SK-N-SH (cell line): ENCODE measurements at regions not wholly inside any gene's neighbourhood (a gene's known extent, or its start where the extent isn't known, plus 50 kb on each side); places are given as distances from the start of the nearest gene placed in this dataset.

Experiments
- CTCF ChIA-PET: fragments of 300-600, 350-600 bp; formaldehyde crosslinking; extraction: SDS; loops from one replicate; lab custom pipeline; 2021; lab: Yijun Ruan, JAX
- POLR2A ChIA-PET: fragments of 350-600 bp; sonication (Branson Sonifier 250); formaldehyde crosslinking; extraction: SDS; loops from one replicate; lab custom pipeline; 2020; ENCODE audit warnings: antibody characterized with exemption, inconsistent platforms; lab: Yijun Ruan, JAX
- DNase-seq: peaks from one replicate; pipeline ENCODE4 v3.0.0; 2012
- H2AFZ ChIP-seq: fragments of 200-600 bp; sonication (generic); 2 replicates; pipeline ENCODE4 v1.8.1; 2016; ENCODE audit warnings: antibody characterized with exemption, mild to moderate bottlenecking, low read depth
- H3F3A ChIP-seq: fragments of 200-600 bp; sonication (generic); replicated peaks from 2 replicates; pipeline ENCODE3; 2016; ENCODE audit warnings: antibody characterized with exemption, mild to moderate bottlenecking; ENCODE audit not compliant: insufficient read depth
- H3K27ac ChIP-seq, 2 experiments: fragments of 200-500 bp in 1 of 2; fragments of 200-600 bp in 1 of 2; sonication (Bioruptor generic) in 1 of 2; sonication (generic), shearing (Covaris generic) in 1 of 2; 2 replicates each; pipeline versions ENCODE4 v1.5.1 to v1.6.1; 2014 to 2016; ENCODE audit warnings: low read depth in 2 of 2, inconsistent platforms in 1 of 2, low read length in 1 of 2, mild to moderate bottlenecking in 1 of 2, mixed read lengths in 1 of 2
- H3K27me3 ChIP-seq: fragments of 200-600 bp; sonication (generic), shearing (Covaris generic); 2 replicates; pipeline ENCODE4 v1.6.1; 2016; ENCODE audit warnings: mixed run types; ENCODE audit not compliant: insufficient read depth
- H3K36me3 ChIP-seq, 2 experiments: fragments of 200-500 bp in 1 of 2; fragments of 200-600 bp in 1 of 2; sonication (Bioruptor generic) in 1 of 2; sonication (generic) in 1 of 2; replicated peaks in 1 of 2; 2 replicates each; pipeline versions ENCODE3 to v1.5.1; 2014 to 2016; ENCODE audit warnings: low read length in 1 of 2, mild to moderate bottlenecking in 1 of 2; ENCODE audit not compliant: insufficient read depth in 2 of 2, control insufficient read depth in 1 of 2
- H3K4me1 ChIP-seq, 2 experiments: fragments of 200-500 bp in 1 of 2; fragments of 200-600 bp in 1 of 2; sonication (Bioruptor generic) in 1 of 2; sonication (generic), shearing (Covaris generic) in 1 of 2; 2 replicates each; pipeline versions ENCODE4 v1.5.1 to v1.6.1; 2014 to 2016; ENCODE audit warnings: low read depth in 1 of 2, low read length in 1 of 2, mixed run types in 1 of 2; ENCODE audit not compliant: insufficient read depth in 2 of 2, control insufficient read depth in 1 of 2
- H3K4me2 ChIP-seq: fragments of 200-600 bp; sonication (generic), shearing (Covaris generic); 2 replicates; pipeline ENCODE4 v1.6.1; 2017; ENCODE audit warnings: mixed run types
- H3K4me3 ChIP-seq, 2 experiments: fragments of 200-500 bp in 1 of 2; fragments of 200-600 bp in 1 of 2; sonication (Bioruptor generic) in 1 of 2; sonication (generic), shearing (Covaris generic) in 1 of 2; 2 replicates each; pipeline versions ENCODE4 v1.5.1 to v1.8.1; 2014 to 2016; ENCODE audit warnings: low read depth in 2 of 2, inconsistent platforms in 1 of 2, low read length in 1 of 2, mild to moderate bottlenecking in 1 of 2, mixed read lengths in 1 of 2, moderate library complexity in 1 of 2
- H3K79me2 ChIP-seq: fragments of 200-600 bp; sonication (generic); 2 replicates; pipeline ENCODE4 v1.8.1; 2017; ENCODE audit warnings: mild to moderate bottlenecking; ENCODE audit not compliant: insufficient read depth
- H3K9ac ChIP-seq: fragments of 200-600 bp; sonication (generic); 2 replicates; pipeline ENCODE4 v1.6.1; 2017; ENCODE audit warnings: mixed run types
- H3K9me2 ChIP-seq: fragments of 200-600 bp; sonication (generic); 2 replicates; pipeline ENCODE4 v1.6.1; 2017; ENCODE audit warnings: mixed run types
- H3K9me3 ChIP-seq: fragments of 200-600 bp; sonication (generic); 2 replicates; pipeline ENCODE4 v1.6.1; 2017; ENCODE audit warnings: mixed run types, mild to moderate bottlenecking, moderate library complexity
- H4K20me1 ChIP-seq: fragments of 200-600 bp; sonication (generic); 2 replicates; pipeline ENCODE4 v1.6.1; 2017; ENCODE audit warnings: mild to moderate bottlenecking, mixed run types; ENCODE audit not compliant: insufficient read depth
- CHD2 ChIP-seq: fragments of 150-350 bp; IDR thresholded peaks from 2 replicates; pipeline ENCODE4 v1.6.1; 2018; ENCODE audit warnings: low read length; ENCODE audit not compliant: partially characterized antibody
- CTCF ChIP-seq: fragments of 200-600 bp; sonication (generic); IDR thresholded peaks from 2 replicates; pipeline ENCODE4 v1.6.1; 2017; ENCODE audit warnings: antibody characterized with exemption, mild to moderate bottlenecking, moderate library complexity
- EP300 ChIP-seq, 2 experiments: IDR thresholded peaks; 2 replicates each; pipeline versions ENCODE4 v1.4.0 to v1.6.1; 2012; ENCODE audit warnings: borderline replicate concordance in 1 of 2, low read depth in 1 of 2, low read length in 1 of 2
- EZH2phosphoT487 ChIP-seq: fragments of 200-600 bp; sonication (generic); IDR thresholded peaks from 2 replicates; pipeline ENCODE4 v1.6.1; 2017; ENCODE audit warnings: low read depth, mixed run types, mild to moderate bottlenecking, antibody characterized with exemption, moderate library complexity, borderline replicate concordance
- FOXM1 ChIP-seq: IDR thresholded peaks from 2 replicates; pipeline ENCODE4 v1.4.0; 2012; ENCODE audit warnings: low read depth, mild to moderate bottlenecking
- GABPA ChIP-seq: IDR thresholded peaks from 2 replicates; pipeline ENCODE4 v1.4.0; 2012; ENCODE audit warnings: low read depth, mild to moderate bottlenecking
- IRF3 ChIP-seq: fragments of 150-350 bp; IDR thresholded peaks from 2 replicates; pipeline ENCODE4 v1.6.1; 2016; ENCODE audit warnings: mild to moderate bottlenecking, low read depth, low read length
- JUND ChIP-seq: IDR thresholded peaks from 2 replicates; pipeline ENCODE4 v1.4.0; 2012
- MAX ChIP-seq: IDR thresholded peaks from 2 replicates; pipeline ENCODE4 v1.4.0; 2012; ENCODE audit warnings: low read depth
- MEF2A ChIP-seq: IDR thresholded peaks from 2 replicates; pipeline ENCODE4 v1.4.0; 2012; ENCODE audit warnings: low read depth, borderline replicate concordance
- NFIC ChIP-seq: IDR thresholded peaks from 2 replicates; pipeline ENCODE4 v1.4.0; 2012; ENCODE audit warnings: borderline replicate concordance
- NRF1 ChIP-seq: IDR thresholded peaks from 2 replicates; pipeline ENCODE4 v1.6.1; 2012; ENCODE audit warnings: low read depth, mild to moderate bottlenecking, low read length
- PBX3 ChIP-seq: IDR thresholded peaks from 2 replicates; pipeline ENCODE4; 2012
- REST ChIP-seq: IDR thresholded peaks from 2 replicates; pipeline ENCODE4 v1.6.1; 2012; ENCODE audit warnings: mild to moderate bottlenecking, low read depth, low read length, moderate library complexity
- SIN3A ChIP-seq: IDR thresholded peaks from 2 replicates; pipeline ENCODE4 v1.6.1; 2012; ENCODE audit warnings: low read depth, mild to moderate bottlenecking, low read length, moderate library complexity, borderline replicate concordance
- SMC3 ChIP-seq: IDR thresholded peaks from 2 replicates; pipeline ENCODE4 v1.6.1; 2012; ENCODE audit warnings: low read depth, low read length, improper control_type of control experiment
- TCF12 ChIP-seq: IDR thresholded peaks from 2 replicates; pipeline ENCODE4 v1.4.0; 2012
- TEAD4 ChIP-seq: IDR thresholded peaks from 2 replicates; pipeline ENCODE4 v1.4.0; 2012; ENCODE audit warnings: mild to moderate bottlenecking, borderline replicate concordance; ENCODE audit not compliant: insufficient read depth
- USF2 ChIP-seq: fragments of 150-350 bp; IDR thresholded peaks from 2 replicates; pipeline ENCODE4 v1.6.1; 2017; ENCODE audit warnings: antibody characterized with exemption, low read length, low read depth, borderline replicate concordance
- ZBTB33 ChIP-seq: IDR thresholded peaks from 2 replicates; pipeline ENCODE4 v1.4.0; 2012; ENCODE audit warnings: low read depth, borderline replicate concordance
- WGBS: methylation state at CpG from one replicate; pipeline ENCODE4 v1.1.6; 2017; ENCODE audit warnings: low lambda C conversion rate; 5-methylcytosine and 5-hydroxymethylcytosine counted together

- TF ChIP-seq TEAD4 (no peak), PBX3 (no peak), MAX (no peak), NRF1 (no peak), MEF2A (no peak), SIN3A (no peak), IRF3 (no peak), FOXM1 (no peak), NFIC (no peak), EP300 (IDR thresholded peaks at IDR 0.05; ENCODE audit: borderline replicate concordance in 1 of 2, low read depth in 1 of 2, low read length in 1 of 2) (no peak), USF2 (no peak), CTCF (no peak), JUND (no peak), CHD2 (no peak), ZBTB33 (no peak), EZH2phosphoT487 (no peak), SMC3 (no peak), GABPA (no peak), TCF12 (no peak), REST (no peak)
- TF ChIP-seq, all 33 proteins: peak for 0
- 30% methylated on average over 4 of the region's 4 CpGs for WGBS
- H3K4me3 ChIP-seq, result no peak overlapping the region
- no peak overlapping the region for H3K4me2 ChIP-seq
- no peaks in the 10 kb centered on the region for H3K79me2 ChIP-seq
- H3K9me2 ChIP-seq, result no peaks in the 10 kb centered on the region
- no peak overlapping the region for H3K9ac ChIP-seq
- POLR2A ChIA-PET, result no interaction called here
- no peaks in the 10 kb centered on the region for H4K20me1 ChIP-seq
- no peaks in the 10 kb centered on the region for H3K36me3 ChIP-seq
- H3K4me1 ChIP-seq, result no peaks in the 10 kb centered on the region
- 0 out of 2 replicates have a peak, but pooled peaks cover 15% of the 10 kb centered on the region for H3K9me3 ChIP-seq
- CTCF ChIA-PET, result no interaction called here
- no peak overlapping the region for H3K27ac ChIP-seq
- H3K27me3 ChIP-seq, result no peaks in the 10 kb centered on the region
- no peak for DNase-seq
- no peak overlapping the region for H2AFZ ChIP-seq
- no peaks in the 10 kb centered on the region for H3F3A ChIP-seq
Measured at GRCh38 chr10:130283219-130283545, 147.0 kb downstream of the GLRX3 start.
